Nephron progenitor cell (in vitro differentiated cells): ENCODE measurements at regions not wholly inside any gene's neighbourhood (a gene's known extent, or its start where the extent isn't known, plus 50 kb on each side); places are given as distances from the start of the nearest gene placed in this dataset.

Experiments used
- DNase-seq: peaks from one replicate; pipeline ENCODE4 v3.0.0; 2021
- H3K27ac Mint-ChIP-seq: 2 replicates; pipeline ENCODE4 v1.8.0; 2021; ENCODE audit warnings: mild to moderate bottlenecking, moderate library complexity, mixed read lengths
- H3K27me3 Mint-ChIP-seq: 2 replicates; pipeline ENCODE4 v1.8.0; 2021; ENCODE audit warnings: mild to moderate bottlenecking, low read depth, mixed read lengths; ENCODE audit not compliant: poor library complexity
- H3K36me3 Mint-ChIP-seq: 2 replicates; pipeline ENCODE4 v1.8.0; 2021; ENCODE audit warnings: low read depth, mixed read lengths
- H3K4me1 Mint-ChIP-seq: 2 replicates; pipeline ENCODE4 v1.8.0; 2021; ENCODE audit warnings: mixed read lengths
- H3K4me3 Mint-ChIP-seq: 2 replicates; pipeline ENCODE4 v1.8.0; 2021; ENCODE audit warnings: mild to moderate bottlenecking, moderate library complexity, mixed read lengths
- H3K9me3 Mint-ChIP-seq: 2 replicates; pipeline ENCODE4 v1.8.0; 2021; ENCODE audit warnings: mild to moderate bottlenecking, moderate library complexity, mixed read lengths
- CTCF ChIP-seq: fragments of 200-600 bp; sonication (generic); IDR thresholded peaks from 2 replicates; pipeline ENCODE4 v1.5.0; 2021; ENCODE audit warnings: antibody characterized with exemption

DNA sequence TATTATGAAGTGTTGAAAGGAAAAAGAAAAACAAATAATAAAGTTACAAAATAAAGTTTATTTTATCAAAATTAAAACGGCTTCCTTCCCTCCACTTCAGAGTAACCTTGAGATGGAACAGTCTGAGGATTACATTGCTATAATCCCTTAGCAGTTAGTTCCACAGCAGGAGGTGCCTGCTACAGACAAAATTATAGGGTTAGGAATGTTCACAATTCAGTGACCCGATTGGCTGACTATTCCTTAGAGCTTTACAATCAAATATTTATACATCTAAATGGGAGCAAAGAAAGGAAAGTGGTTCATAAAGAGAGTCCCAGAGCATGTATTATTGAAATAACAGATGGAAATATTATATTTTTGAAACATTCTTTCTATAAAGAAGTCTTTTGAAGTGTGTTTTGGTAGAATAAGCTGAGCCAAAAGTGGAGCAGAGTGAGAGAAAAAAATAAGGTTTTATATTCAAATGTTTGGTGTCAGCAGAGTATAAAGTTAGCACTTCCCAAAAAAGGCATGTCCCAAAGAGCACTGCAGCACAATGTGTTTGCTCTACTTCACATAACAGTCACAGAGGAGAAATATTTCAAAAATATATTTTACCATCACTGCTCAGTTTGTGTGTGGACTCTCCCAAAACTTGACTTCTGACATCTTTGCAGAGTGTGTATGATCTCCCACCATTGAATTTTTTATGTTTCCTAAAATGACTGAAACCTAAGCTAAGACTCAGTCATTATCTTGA is 71.4 kb upstream of the GORAB start:
- Mint-ChIP-seq H3K36me3 (peaks cover 7% of the 10 kb centered on the region), H3K27ac (no peak overlapping the region), H3K4me3 (no peak overlapping the region), H3K9me3 (peaks cover 42% of the 10 kb centered on the region), H3K4me1 (peaks cover 8% of the 10 kb centered on the region), H3K27me3 (no peaks in the 10 kb centered on the region)
- TF ChIP-seq CTCF: no peak
- no peak for DNase-seq

- Mint-ChIP-seq H3K27ac (no peak overlapping the region), H3K9me3 (peaks cover 38% of the 10 kb centered on the region), H3K4me1 (peaks cover 8% of the 10 kb centered on the region), H3K27me3 (no peaks in the 10 kb centered on the region), H3K4me3 (no peak overlapping the region), H3K36me3 (peaks cover 7% of the 10 kb centered on the region)
- TF ChIP-seq CTCF: no peak
- DNase-seq: no peak
Observed at GRCh38 chr1:170461291-170461747, 70.6 kb upstream of the GORAB start.

DNA sequence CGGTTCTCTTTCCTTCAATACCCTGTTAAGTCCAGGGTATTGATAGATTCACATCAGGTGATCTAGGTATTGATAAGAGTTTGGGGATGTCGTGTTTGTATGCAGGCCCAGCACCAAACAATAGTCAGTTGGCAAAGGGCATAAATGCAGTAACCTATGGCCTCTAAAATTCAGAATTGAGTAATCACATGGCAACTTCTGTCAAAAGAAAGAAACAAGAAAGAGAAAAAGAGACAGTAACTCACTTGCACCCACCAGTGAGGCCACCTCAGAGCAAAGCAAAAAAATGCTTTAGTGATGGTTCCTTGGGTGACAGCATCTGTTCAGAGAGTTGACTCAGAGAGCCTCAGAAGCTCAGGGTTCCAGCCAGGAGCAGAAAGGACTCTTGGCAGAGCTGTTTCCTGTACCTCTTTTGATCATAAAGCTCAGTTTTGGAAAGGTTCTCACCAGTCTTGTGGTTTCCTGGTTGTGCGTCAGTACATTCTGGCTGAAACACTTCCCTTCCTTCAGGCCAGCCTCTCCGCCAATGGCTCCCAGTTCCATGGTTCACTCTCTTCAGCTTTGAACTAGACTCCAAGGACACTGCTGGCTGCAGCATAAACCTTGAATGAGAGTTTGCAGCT is 70.1 kb upstream of the GORAB start:
- H3K27me3 Mint-ChIP-seq: no peaks in the 10 kb centered on the region
- peaks cover 38% of the 10 kb centered on the region for H3K9me3 Mint-ChIP-seq
- peaks cover 8% of the 10 kb centered on the region for H3K4me1 Mint-ChIP-seq
- peaks cover 7% of the 10 kb centered on the region for H3K36me3 Mint-ChIP-seq
- TF ChIP-seq CTCF: no peak
- DNase-seq: no peak
- H3K27ac Mint-ChIP-seq: no peak overlapping the region
- no peak overlapping the region for H3K4me3 Mint-ChIP-seq

DNA sequence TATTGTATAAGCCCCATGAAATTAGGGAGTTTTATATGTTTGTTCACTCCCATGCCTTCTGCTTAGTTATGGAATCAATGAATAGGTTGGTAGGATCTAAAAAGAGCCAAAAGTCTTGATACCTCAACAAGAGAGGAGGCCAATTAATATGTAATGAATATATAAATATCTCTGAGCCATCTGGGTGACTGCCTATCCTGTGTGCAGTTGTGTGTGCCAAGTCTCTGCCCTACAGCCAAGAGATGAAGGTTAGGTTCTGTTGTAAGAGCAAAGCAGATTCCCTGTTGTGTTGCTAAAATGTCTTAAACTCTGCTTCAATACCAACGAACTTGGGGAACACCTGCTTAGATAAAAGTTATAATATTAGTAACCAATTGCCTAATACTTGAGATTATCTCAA is 61.8 kb upstream of the GORAB start:
- Mint-ChIP-seq H3K36me3 (no peaks in the 10 kb centered on the region), H3K9me3 (peaks cover 10% of the 10 kb centered on the region), H3K27ac (no peak overlapping the region), H3K27me3 (no peaks in the 10 kb centered on the region), H3K4me1 (no peaks in the 10 kb centered on the region), H3K4me3 (no peak overlapping the region)
- TF ChIP-seq CTCF: no peak
- no peak for DNase-seq

DNA sequence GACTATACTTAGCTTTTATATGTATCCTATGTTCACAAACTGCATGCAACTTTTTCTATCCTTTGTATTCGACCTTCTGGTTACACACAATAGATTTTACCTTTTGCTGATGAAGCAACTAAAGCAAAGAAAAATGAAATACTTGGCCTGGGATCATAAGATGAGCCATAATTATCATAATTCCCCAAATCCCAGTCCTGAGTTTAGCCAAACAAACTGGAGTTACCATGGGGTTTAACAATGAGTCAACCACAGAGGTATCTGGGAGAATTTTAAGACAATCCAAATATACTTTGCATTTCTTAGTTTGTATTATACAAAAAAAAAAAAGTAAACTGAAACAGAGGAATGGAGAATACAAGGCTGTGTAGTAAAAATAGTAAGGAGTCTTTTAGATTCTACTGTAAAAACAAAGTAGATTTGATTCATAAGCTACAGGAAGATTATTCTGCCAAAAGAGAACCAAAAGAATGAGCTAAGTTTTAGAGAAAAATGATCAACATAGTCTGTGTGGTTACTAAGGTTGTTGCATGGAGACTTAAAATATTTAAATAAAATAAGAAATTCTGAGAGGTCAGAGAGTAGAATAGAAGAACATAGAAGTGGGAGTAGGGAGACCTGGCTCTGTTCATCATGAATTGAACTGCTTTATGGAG is 60.4 kb upstream of the GORAB start:
- peaks cover 7% of the 10 kb centered on the region for H3K9me3 Mint-ChIP-seq
- no peaks in the 10 kb centered on the region for H3K4me1 Mint-ChIP-seq
- H3K36me3 Mint-ChIP-seq: no peaks in the 10 kb centered on the region
- H3K27me3 Mint-ChIP-seq: no peaks in the 10 kb centered on the region
- H3K4me3 Mint-ChIP-seq: no peak overlapping the region
- no peak overlapping the region for H3K27ac Mint-ChIP-seq
- DNase-seq: no peak
- TF ChIP-seq CTCF: no peak
